ENCODE measurements at regions not wholly inside any gene's neighbourhood (a gene's known extent, or its start where the extent isn't known, plus 50 kb on each side); places are given as distances from the start of the nearest gene placed in this dataset.

GRCh38 chr6:71164890-71165289 lies 123.7 kb upstream of the OGFRL1 start:
- POLR2A ChIA-PET: no interaction called here
- 88% methylated on average over 22 of the region's 22 CpGs for WGBS (ENCODE audit: missing lambda C conversion rate)
- FAIRE-seq: no peak

GRCh38 chr6:71168233-71168765 lies 120.3 kb upstream of the OGFRL1 start:
- no peak for FAIRE-seq
- no peak for TF ChIP-seq RFX5 (IDR thresholded peaks at IDR 0.05)
- TF ChIP-seq RARB (CRISPR knock-in tag; IDR thresholded peaks at IDR 0.05): no peak
- no peak for TF ChIP-seq EP300 (IDR thresholded peaks at IDR 0.05)
- TF ChIP-seq ZFP36 (IDR thresholded peaks at IDR 0.05; ENCODE audit: borderline replicate concordance, partially characterized antibody): no peak
- TF ChIP-seq HOXB13 (CRISPR knock-in tag; IDR thresholded peaks at IDR 0.05; ENCODE audit: low read depth): no peak
- TF ChIP-seq EHMT2 (IDR thresholded peaks at IDR 0.05; ENCODE audit: low read depth): no peak
- H3K9me3 ChIP-seq: no peaks in the 10 kb centered on the region
- H3K4me2 ChIP-seq: no peak overlapping the region
- ChIA-PET CTCF (no interaction called here), POLR2A (no interaction called here)
- 94% methylated on average over 1 of the region's 1 CpG for WGBS (ENCODE audit: missing lambda C conversion rate)
- H3K4me1 ChIP-seq: no peaks in the 10 kb centered on the region
- no peak overlapping the region for H3K27ac ChIP-seq
- DNase-seq (ENCODE audit: low read depth in 1 of 2, low spot score in 1 of 2): no peak
- ATAC-seq: no peak
- H3K4me3 ChIP-seq: no peak overlapping the region

More at GRCh38 chr6:71164890-71165289, 123.7 kb upstream of the OGFRL1 start:
- DNase-seq (ENCODE audit: low read depth in 1 of 2, low spot score in 1 of 2) (no peak), ATAC-seq (0 out of 6 replicates have a peak, but pooled peaks of 1 of the 2 experiments have one; percentile 64)
- H3K4me2 ChIP-seq: no peak overlapping the region
- TF ChIP-seq ZNF302 (CRISPR knock-in tag; IDR thresholded peaks at IDR 0.05) (no peak), CBX2 (IDR thresholded peaks at IDR 0.05; ENCODE audit: borderline replicate concordance, low read depth) (no peak), MAZ (IDR thresholded peaks at IDR 0.05; ENCODE audit: borderline replicate concordance, low read depth, low read length) (no peak), KDM5A (IDR thresholded peaks at IDR 0.05) (no peak), ZC3H11A (IDR thresholded peaks at IDR 0.05) (no peak), FOSL2 (IDR thresholded peaks at IDR 0.05) (no peak), FOSL2 (CRISPR knock-in tag; IDR thresholded peaks at IDR 0.05) (no peak), FOXS1 (CRISPR knock-in tag; IDR thresholded peaks at IDR 0.05) (no peak), HOXA7 (CRISPR knock-in tag; IDR thresholded peaks at IDR 0.05) (no peak), SMC3 (IDR thresholded peaks at IDR 0.05) (no peak), RAD21 (conservative IDR thresholded peaks at IDR 0.05 in 1 of 2, IDR thresholded peaks at IDR 0.05 in 1 of 2) (no peak), HOXB13 (CRISPR knock-in tag; IDR thresholded peaks at IDR 0.05; ENCODE audit: low read depth) (no peak), RARB (CRISPR knock-in tag; IDR thresholded peaks at IDR 0.05) (no peak), HOXB5 (CRISPR knock-in tag; IDR thresholded peaks at IDR 0.05) (no peak)
- no peaks in the 10 kb centered on the region for H3K9me3 ChIP-seq
- H3K27ac ChIP-seq: no peak overlapping the region
- CTCF ChIA-PET: interaction anchor here (1.6 kb wide), 1 partner anchor 26 kb away, joined by 3 read pairs; no protein-coding TSS in a partner anchor
- H3K4me3 ChIP-seq: no peak overlapping the region
- no peaks in the 10 kb centered on the region for H3K4me1 ChIP-seq

GRCh38 chr6:71171497-71172070 lies 117.0 kb upstream of the OGFRL1 start:
- ChIA-PET CTCF (no interaction called here), POLR2A (no interaction called here)
- H3K9me3 ChIP-seq: no peaks in the 10 kb centered on the region
- H3K27ac ChIP-seq: no peak overlapping the region
- H3K4me2 ChIP-seq: no peak overlapping the region
- FAIRE-seq: no peak
- TF ChIP-seq PBX3 (IDR thresholded peaks at IDR 0.05) (no peak), ESRRA (IDR thresholded peaks at IDR 0.05; ENCODE audit: borderline replicate concordance, low read length) (no peak)
- H3K4me3 ChIP-seq: no peak overlapping the region
- 65% methylated on average over 2 of the region's 2 CpGs for whole genome bisulfite sequencing (ENCODE audit: missing lambda C conversion rate)
- ATAC-seq: no peak
- H3K4me1 ChIP-seq: no peaks in the 10 kb centered on the region
- no peak for DNase-seq (ENCODE audit: low read depth in 1 of 2, low spot score in 1 of 2)
